ENCODE measurements at regions not wholly inside any gene's neighbourhood (a gene's known extent, or its start where the extent isn't known, plus 50 kb on each side); places are given as distances from the start of the nearest gene placed in this dataset.

- peak; percentile 17 for DNase-seq
These were observed 53.6 kb upstream of the DYNC1I1 start for GRCh38 chr7:95718577-95719410.

- DNase-seq = no peak
These were observed 55.8 kb upstream of the DYNC1I1 start for GRCh38 chr7:95716357-95717122.

DNA sequence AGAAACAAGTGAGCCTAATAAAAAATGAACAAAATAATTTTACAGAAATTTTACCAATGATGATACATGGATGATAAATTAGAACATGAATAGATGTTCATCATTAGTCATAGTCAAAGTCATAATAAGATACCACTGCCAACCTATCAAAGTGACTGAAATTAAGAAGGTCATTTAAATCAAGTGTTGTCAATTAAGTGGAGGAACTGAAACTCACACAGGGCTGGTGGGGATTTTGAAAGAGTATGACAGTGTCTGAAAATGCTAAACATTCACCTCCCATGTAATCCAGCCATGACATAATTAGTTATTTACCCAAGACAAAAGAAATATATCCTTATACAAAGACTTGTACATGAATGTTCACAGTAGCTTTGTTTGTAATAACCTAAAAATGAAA lies 57.1 kb upstream of the DYNC1I1 start:
- DNase-seq = no peak

DNA sequence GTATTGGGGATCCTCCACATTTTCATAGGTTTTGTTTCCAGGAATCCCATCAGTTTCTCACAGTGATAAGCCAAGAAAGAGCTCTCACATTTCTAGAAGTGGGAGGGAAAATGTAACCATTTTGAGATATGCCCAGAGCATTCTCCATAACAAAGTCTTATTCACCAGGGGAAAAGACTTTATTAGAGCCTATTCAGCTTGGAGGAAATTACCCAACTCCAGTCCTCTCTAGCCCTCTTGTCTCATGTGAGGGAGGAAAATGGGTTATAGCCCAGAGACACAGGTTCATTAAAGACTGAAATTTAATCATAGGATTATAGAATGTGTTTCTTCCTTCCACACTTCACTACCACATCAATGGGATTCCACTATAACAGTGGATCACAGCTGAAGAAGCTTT lies 61.6 kb upstream of the DYNC1I1 start:
- no peak for DNase-seq

DNA sequence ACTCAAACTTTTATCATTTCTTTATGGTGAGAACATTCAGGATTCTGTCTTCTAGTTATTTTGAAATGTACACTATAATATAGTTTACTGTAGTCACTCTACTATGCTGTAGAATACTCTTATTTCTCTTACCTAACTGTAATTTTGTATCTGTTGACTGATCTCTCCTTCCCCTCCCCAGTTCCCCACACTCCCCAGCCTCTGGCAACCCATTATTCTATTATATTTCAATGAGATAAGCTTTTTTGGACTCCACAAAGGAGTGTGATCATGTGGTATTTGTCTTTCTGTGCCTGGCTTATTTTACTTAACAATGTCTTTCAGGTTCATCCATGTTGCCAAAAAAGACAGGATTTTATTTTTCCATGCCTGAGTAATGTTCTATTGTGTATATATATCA lies 71.4 kb upstream of the DYNC1I1 start:
- DNase-seq = peak; percentile 27

DNA sequence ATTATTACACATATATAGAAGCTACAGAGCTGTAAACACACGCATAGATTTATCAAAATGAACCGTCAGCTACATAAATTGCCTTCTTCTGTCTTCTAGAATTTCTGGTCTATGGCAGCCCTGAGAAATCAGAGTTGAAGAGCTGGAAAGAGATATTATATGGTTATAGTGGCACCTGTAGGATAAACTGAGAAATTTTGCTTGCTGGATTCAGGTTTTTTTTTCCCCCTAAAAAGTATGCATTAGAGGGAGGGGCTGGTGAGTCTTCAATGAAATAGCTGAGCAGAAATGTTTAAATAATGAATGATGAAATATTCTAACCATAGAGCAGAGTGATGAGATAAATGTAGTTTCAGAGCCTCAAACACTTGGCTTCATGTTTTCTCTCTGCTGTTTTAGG lies 78.0 kb upstream of the DYNC1I1 start:
- DNase-seq = no peak

GRCh38 chr7:95693551-95694333 lies 78.6 kb upstream of the DYNC1I1 start:
- no peak for DNase-seq

DNA sequence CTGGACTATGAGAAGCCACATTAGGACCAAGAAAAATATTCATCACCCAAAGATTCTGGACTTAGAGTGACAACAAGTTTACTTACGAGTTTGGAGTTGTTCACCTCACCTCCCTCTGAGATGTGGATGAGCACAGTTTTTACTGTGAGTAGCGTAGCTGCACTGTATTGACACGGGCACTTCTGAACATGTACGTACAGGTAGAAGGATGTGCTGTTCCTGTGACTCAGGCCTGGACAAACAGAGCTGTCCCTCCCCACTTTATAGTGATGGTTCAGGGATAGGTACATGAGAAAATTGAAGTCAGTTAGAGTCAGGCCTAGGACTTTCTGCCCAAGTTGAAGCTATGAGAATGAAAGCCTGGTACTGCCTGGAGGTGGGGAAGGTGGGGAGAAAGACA lies 80.9 kb upstream of the DYNC1I1 start:
- DNase-seq = no peak

DNA sequence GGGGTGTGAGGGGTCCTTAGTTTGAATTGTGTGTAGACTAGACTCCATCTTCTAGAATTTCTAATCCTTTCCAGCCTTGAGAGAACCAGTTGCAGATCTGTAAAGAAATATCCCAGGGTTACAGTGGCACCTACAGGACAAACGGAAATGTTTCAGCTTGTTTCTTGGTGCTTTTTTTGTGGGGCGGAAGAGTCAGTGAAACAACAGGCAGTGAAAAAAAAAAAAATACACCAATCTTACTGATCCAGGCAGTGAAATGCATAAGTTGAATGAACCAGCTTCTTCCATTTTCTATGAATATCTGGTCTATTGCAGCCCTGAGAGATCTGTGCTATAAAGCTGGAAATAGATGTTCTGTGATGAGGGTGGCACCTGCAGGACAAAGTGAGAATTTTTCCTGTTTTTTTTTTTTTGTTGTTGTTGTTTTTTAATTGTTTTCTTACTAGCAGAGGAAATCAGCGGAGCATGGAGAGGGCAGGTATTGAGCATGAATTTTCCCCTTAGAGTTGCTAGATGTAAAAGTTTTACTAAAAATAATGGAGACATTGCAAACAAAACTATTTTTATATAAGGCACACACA lies 81.9 kb upstream of the DYNC1I1 start:
- peak; percentile 50 for DNase-seq

DNA sequence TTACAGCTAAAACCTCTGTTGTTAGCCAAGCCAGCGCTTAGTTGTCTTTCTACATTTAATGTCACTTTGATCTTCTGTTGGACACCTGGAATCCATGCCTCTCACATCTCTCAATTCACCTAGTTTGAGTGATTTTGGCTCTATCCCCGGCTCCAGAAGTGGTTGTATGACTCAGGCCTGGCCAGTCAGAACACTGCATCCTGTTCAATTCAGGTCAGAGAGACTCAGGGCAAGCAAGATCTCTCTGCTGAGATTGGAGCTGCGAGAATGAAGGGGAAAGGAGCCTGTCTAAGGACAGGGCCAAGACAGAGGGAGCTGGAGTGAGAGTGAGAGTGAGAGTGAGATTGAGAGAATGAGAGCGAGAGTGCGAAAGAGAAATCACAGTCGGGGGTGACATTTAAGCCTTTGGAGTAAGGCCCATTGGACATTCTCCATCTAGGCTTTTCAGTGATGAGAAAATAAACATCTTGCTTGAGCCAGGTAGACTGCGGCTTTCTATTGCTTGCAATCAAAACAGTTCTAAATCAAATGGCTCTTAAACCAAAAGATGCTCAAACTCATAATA lies 83.3 kb upstream of the DYNC1I1 start:
- DNase-seq = no peak

- peak; percentile 10 for DNase-seq
These were observed 84.5 kb upstream of the DYNC1I1 start for GRCh38 chr7:95687759-95688343.

DNA sequence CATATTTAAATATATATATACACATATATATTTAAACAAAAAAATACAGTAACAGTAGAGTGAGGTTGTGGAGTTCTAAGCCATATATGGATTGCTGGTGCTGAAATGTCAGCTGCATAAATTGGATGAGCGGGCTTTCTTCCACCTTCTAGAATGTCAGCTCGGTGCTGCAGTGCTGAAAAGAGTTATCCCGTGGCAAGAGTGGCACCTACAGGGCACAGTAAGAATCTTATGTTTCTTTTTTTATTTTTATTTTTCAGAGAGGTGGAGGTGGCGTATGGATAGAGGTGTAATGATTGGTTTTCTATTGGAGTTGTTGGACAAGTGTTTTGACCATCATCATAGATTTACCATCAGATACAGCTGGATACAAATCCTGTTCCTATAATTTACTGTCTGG lies 86.2 kb upstream of the DYNC1I1 start:
- DNase-seq = peak; percentile 16

- no peak for DNase-seq
These were observed 87.8 kb upstream of the DYNC1I1 start for GRCh38 chr7:95684505-95684904.

DNA sequence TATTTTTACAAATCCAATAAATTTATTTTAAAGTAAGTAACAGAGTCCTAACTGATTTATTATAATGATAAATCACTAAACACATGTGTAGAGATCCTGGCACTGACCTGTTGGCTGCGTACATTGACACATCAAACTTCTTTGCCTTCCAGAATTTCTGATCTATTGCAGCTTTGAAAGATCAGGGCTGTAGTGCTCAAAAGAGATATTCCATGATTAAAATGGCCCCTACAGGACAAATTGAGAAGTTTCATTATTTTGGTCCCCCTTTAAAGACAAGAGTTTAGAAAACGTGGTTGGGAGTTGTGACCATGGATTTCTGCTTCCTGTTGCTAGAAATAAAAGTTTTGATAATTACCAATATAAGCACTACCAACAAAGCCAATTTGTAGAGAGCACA lies 87.7 kb upstream of the PDK4 start:
- peak; percentile 13 for DNase-seq

GRCh38 chr7:95682913-95683312 lies 86.6 kb upstream of the PDK4 start:
- DNase-seq = no peak

DNA sequence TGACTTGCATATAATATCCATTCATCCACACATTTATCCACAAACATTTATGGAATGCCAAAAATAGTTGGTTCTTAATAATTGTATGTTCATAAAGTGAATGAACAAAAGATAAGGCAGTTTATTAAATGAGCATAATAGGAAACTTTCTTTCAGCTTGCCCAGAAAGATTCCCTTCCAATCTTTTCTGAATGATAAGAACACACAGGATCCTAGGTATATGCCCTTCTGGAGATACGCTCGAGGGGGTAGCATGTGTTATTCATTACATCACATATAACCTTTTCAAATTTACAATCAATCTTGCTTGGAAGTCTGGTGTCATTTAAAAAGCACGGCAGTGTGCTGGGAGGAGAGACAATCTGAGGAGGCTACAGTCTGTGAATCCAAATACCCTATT lies 80.4 kb upstream of the PDK4 start:
- DNase-seq = no peak

- DNase-seq = no peak
These were observed 79.3 kb upstream of the PDK4 start for GRCh38 chr7:95675632-95676031.

- no peak for DNase-seq
These were observed 78.7 kb upstream of the PDK4 start for GRCh38 chr7:95675016-95675415.

- no peak for DNase-seq
These were observed 77.8 kb upstream of the PDK4 start for GRCh38 chr7:95674101-95674500.

DNA sequence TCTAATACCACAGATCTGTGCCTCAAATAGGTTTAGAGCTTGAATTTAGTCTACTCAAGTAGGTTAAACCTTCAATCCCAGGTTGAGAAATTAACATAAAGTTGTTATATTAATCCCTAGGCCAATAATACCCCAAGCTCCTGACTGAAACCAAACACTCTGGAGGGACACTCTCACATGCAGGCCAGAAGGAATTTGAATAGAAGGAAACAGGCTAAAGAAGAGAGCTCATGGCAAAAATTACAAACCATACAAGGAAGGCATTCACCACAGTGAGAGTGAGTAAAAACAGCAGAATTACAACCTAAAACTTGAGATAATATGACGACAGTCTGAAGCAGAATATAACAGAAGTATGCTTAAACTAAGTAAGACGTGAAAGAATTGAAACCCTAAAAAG lies 76.1 kb upstream of the PDK4 start:
- no peak for DNase-seq

- DNase-seq = no peak
These were observed 73.2 kb upstream of the PDK4 start for GRCh38 chr7:95669513-95669912.

- no peak for DNase-seq
These were observed 72.2 kb upstream of the PDK4 start for GRCh38 chr7:95668504-95669018.
